ENCODE measurements at regions not wholly inside any gene's neighbourhood (a gene's known extent, or its start where the extent isn't known, plus 50 kb on each side); places are given as distances from the start of the nearest gene placed in this dataset.

GRCh38 chr6:166747644-166748595, 120.9 kb upstream of the RPS6KA2 start:
- Histone ChIP-seq H3K27ac (no peak overlapping the region), H3K36me3 (no peaks in the 10 kb centered on the region), H3K27me3 (replicated peaks in 1 of 7) (peaks cover 0 to 7% (median 0%) of the 10 kb centered on the region in 7 donors), H3K4me1 (peaks cover 0 to 42% (median 17%) of the 10 kb centered on the region in 6 donors), H3K4me3 (no peak overlapping the region), H3K9me3 (peaks cover 0 to 3% (median 0%) of the 10 kb centered on the region in 8 donors)
- intact Hi-C loops (cut with DNase I; ENCODE audit: low total_unique reads): no loop called here
- TF ChIP-seq POLR2A (IDR thresholded peaks at IDR 0.05) (no peak), POLR2AphosphoS5 (IDR thresholded peaks at IDR 0.05) (no peak)
- TF ChIP-seq, protein P1, sequence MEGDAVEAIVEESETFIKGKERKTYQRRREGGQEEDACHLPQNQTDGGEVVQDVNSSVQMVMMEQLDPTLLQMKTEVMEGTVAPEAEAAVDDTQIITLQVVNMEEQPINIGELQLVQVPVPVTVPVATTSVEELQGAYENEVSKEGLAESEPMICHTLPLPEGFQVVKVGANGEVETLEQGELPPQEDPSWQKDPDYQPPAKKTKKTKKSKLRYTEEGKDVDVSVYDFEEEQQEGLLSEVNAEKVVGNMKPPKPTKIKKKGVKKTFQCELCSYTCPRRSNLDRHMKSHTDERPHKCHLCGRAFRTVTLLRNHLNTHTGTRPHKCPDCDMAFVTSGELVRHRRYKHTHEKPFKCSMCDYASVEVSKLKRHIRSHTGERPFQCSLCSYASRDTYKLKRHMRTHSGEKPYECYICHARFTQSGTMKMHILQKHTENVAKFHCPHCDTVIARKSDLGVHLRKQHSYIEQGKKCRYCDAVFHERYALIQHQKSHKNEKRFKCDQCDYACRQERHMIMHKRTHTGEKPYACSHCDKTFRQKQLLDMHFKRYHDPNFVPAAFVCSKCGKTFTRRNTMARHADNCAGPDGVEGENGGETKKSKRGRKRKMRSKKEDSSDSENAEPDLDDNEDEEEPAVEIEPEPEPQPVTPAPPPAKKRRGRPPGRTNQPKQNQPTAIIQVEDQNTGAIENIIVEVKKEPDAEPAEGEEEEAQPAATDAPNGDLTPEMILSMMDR (IDR thresholded peaks at IDR 0.05 in 8 of 11, conservative IDR thresholded peaks at IDR 0.05 in 3 of 11): no peak
- no peak for DNase-seq
- 57 to 70% (median 68%) methylated on average over 26 to 29 of the region's 29 CpGs for WGBS, 5 donors

DNA sequence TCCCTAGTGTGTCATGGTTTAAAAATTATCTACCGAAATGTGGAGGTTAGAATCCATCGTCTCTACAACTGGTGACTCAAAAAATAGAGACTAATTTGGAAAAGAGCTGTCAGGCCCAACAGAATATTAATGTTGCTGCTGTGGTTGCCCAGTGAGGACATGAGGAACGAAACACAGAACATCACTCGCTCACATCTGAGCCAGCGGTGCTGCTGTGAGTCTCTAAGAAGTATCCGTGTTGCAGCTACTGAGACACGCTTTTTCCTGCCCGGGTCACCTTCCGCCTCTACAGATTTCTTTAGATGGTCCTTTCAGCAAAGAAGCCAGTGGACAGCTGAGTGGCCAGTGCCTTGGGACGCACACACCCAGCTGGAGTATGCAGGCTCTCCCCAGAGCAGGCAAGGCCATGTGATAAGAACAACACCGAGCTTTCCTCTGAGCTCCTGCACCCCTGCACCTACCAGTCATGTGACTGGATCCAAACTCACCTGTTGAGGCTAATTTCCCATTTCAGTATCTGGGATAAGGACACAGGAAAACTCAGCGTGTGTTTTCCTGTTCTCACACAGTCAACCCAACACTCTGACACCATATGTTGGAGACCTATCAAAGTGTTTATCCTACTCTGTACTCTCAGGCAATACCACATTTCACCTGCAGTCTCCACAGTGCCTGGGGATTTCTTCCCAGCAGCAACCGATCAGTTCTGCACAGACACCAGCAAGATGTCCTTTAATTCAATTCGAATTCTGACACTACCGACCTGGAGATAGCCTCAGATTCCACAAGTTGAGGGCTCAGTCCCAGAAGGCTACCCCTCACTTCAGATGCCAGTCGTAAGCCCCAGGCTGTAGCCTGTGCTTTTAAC, 119.0 kb upstream of the RPS6KA2 start:
- TF ChIP-seq, protein P1 (IDR thresholded peaks at IDR 0.05 in 8 of 11, conservative IDR thresholded peaks at IDR 0.05 in 3 of 11): no peak
- no peak for TF ChIP-seq POLR2A (IDR thresholded peaks at IDR 0.05)
- TF ChIP-seq POLR2AphosphoS5 (IDR thresholded peaks at IDR 0.05): no peak
- intact Hi-C loops (cut with DNase I; ENCODE audit: low total_unique reads): no loop called here
- Histone ChIP-seq H3K27me3 (replicated peaks in 1 of 7) (peaks cover 0 to 7% (median 0%) of the 10 kb centered on the region in 7 donors), H3K36me3 (no peaks in the 10 kb centered on the region), H3K4me1 (peaks cover 0 to 24% (median 9%) of the 10 kb centered on the region in 6 donors), H3K27ac (no peak overlapping the region), H3K4me3 (no peak overlapping the region), H3K9me3 (peaks cover 0 to 3% (median 0%) of the 10 kb centered on the region in 8 donors)
- DNase-seq: no peak
- 87 to 95% (median 93%) methylated on average over 16 of the region's 16 CpGs for WGBS, 5 donors

DNA sequence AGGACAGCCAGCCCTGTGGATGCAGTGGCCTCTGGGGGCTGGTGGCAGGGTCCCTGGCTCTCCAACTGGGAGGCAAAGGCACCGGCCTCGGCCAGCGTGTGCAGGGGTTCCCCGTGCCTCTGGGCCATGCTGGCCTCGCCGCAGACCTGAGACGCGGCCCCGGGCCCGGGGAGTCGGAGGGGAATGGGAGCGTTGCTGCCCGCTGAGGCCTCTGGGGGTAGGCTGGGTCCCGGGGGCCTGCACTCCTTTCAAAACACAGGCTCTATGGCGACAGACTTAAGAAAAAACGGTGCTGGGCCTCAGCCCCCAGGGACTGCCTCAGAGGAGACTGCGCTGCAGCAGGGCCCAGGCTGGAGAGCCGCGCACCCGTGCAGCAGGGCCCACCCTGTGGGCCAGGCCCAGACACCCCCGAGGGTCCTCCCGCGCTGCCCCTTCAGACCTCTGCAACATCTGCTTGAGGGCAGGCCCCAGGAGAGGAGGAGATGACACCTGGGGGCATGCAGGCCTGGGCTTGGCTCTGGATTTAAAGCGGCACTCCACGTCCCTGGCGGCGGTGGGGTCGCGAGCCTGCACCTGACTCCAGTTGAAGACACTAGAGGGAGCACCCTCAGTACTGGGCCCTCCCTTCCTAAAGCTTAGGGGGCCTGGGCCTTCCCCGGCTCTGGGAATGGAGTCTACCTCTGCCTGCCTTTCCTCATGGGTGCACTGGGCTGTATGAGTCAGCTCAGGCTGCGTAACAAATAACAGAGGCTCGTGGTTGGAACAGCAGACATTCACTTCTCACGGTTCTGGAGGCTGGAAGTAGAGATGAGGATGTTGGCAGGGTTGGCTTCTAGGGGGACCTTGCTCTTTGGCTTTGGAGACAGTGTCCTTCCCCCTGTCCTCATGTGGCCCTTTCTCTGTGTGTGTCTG, 117.4 kb upstream of the RPS6KA2 start:
- peaks cover 0 to 9% (median 0%) of the 10 kb centered on the region in 6 donors for H3K4me1 ChIP-seq
- H3K27me3 ChIP-seq (replicated peaks in 1 of 7): peaks cover 0 to 7% (median 0%) of the 10 kb centered on the region in 7 donors
- H3K4me3 ChIP-seq: no peak overlapping the region
- intact Hi-C loops (cut with DNase I; ENCODE audit: low total_unique reads): no loop called here
- H3K36me3 ChIP-seq: no peaks in the 10 kb centered on the region
- TF ChIP-seq POLR2A (IDR thresholded peaks at IDR 0.05) (no peak), POLR2AphosphoS5 (IDR thresholded peaks at IDR 0.05) (no peak)
- TF ChIP-seq, protein P1 (IDR thresholded peaks at IDR 0.05 in 8 of 11, conservative IDR thresholded peaks at IDR 0.05 in 3 of 11): no peak
- peaks cover 0 to 3% (median 0%) of the 10 kb centered on the region in 8 donors for H3K9me3 ChIP-seq
- no peak for DNase-seq
- no peak overlapping the region for H3K27ac ChIP-seq
- 90 to 94% (median 91%) methylated on average over 16 to 33 of the region's 33 CpGs for WGBS, 5 donors

Data from spleen (tissue), 11 donors.